GM23248 (cell line): ENCODE measurements at regions not wholly inside any gene's neighbourhood (a gene's known extent, or its start where the extent isn't known, plus 50 kb on each side); places are given as distances from the start of the nearest gene placed in this dataset.

Source experiments
- DNase-seq: peaks from one replicate; pipeline ENCODE4 v3.0.0-alpha.2; 2015
- H2AFZ ChIP-seq: fragments of 200-600 bp; sonication (generic); 2 replicates; pipeline ENCODE4 v1.6.1; 2016; ENCODE audit warnings: antibody characterized with exemption
- H3F3A ChIP-seq: fragments of 200-600 bp; sonication (generic); 2 replicates; pipeline ENCODE4 v1.6.1; 2016; ENCODE audit warnings: mild to moderate bottlenecking, antibody characterized with exemption, mixed run types; ENCODE audit not compliant: insufficient read depth
- H3K27ac ChIP-seq: fragments of 200-600 bp; sonication (generic); 2 replicates; pipeline ENCODE4 v1.5.1; 2016; ENCODE audit warnings: mild to moderate bottlenecking
- H3K27me3 ChIP-seq: fragments of 200-600 bp; sonication (generic); replicated peaks from 2 replicates; pipeline ENCODE4 v1.6.1; 2016; ENCODE audit warnings: mild to moderate bottlenecking; ENCODE audit not compliant: insufficient read depth
- H3K36me3 ChIP-seq: fragments of 200-600 bp; sonication (generic); 2 replicates; pipeline ENCODE4 v1.6.1; 2016; ENCODE audit warnings: low read depth, mild to moderate bottlenecking
- H3K4me1 ChIP-seq: fragments of 200-600 bp; sonication (generic); 2 replicates; pipeline ENCODE4 v1.6.1; 2016; ENCODE audit warnings: mild to moderate bottlenecking; ENCODE audit not compliant: insufficient read depth
- H3K4me2 ChIP-seq: fragments of 200-600 bp; sonication (generic); one replicate; pipeline ENCODE4 v1.6.1; 2016; ENCODE audit warnings: mild to moderate bottlenecking; ENCODE audit not compliant: unreplicated experiment
- H3K4me3 ChIP-seq: fragments of 200-600 bp; sonication (generic); 2 replicates; pipeline ENCODE4 v1.5.1; 2016; ENCODE audit warnings: mild to moderate bottlenecking
- H3K79me2 ChIP-seq: fragments of 200-600 bp; sonication (generic); 2 replicates; pipeline ENCODE4 v1.6.1; 2016; ENCODE audit warnings: mild to moderate bottlenecking; ENCODE audit not compliant: insufficient read depth
- H3K9ac ChIP-seq: fragments of 200-600 bp; sonication (generic); 2 replicates; pipeline ENCODE4 v1.6.1; 2016; ENCODE audit warnings: mild to moderate bottlenecking
- H3K9me2 ChIP-seq: fragments of 200-600 bp; sonication (generic); 2 replicates; pipeline ENCODE4 v1.6.1; 2016; ENCODE audit warnings: mixed run types, mild to moderate bottlenecking, moderate library complexity; ENCODE audit not compliant: insufficient read depth
- H3K9me3 ChIP-seq: fragments of 200-600 bp; sonication (generic); one replicate; pipeline ENCODE4 v1.6.1; 2017; ENCODE audit warnings: low read depth
- H4K20me1 ChIP-seq: fragments of 200-600 bp; sonication (generic); 2 replicates; pipeline ENCODE4 v1.6.0; 2016; ENCODE audit not compliant: insufficient read depth
- EZH2 ChIP-seq: fragments of 200-600 bp; sonication (generic); IDR thresholded peaks from 2 replicates; pipeline ENCODE4 v1.6.1; 2018; ENCODE audit warnings: antibody characterized with exemption, mild to moderate bottlenecking; ENCODE audit not compliant: insufficient read depth, poor library complexity, severe bottlenecking
- EZH2phosphoT487 ChIP-seq: fragments of 200-600 bp; sonication (generic); IDR thresholded peaks from 2 replicates; pipeline ENCODE4 v1.6.1; 2018; ENCODE audit warnings: antibody characterized with exemption, moderate library complexity, mild to moderate bottlenecking, low read depth; ENCODE audit not compliant: insufficient read depth
- WGBS, 2 experiments: methylation state at CpG; one replicate each; pipeline ENCODE4 v1.1.6; 2015 to 2017; ENCODE audit warnings: low lambda C conversion rate in 2 of 2, low coverage in 1 of 2; ENCODE audit errors: missing lambda C conversion rate in 2 of 2; 5-methylcytosine and 5-hydroxymethylcytosine counted together
- in situ Hi-C: fragments of 300-500 bp; cut with MboI; formaldehyde crosslinking; loops from 2 replicates; pipeline ENCODE4 v1.15.0; 2020

- Histone ChIP-seq H3K4me1 (no peaks in the 10 kb centered on the region), H3K4me3 (no peak overlapping the region), H3K9me2 (no peaks in the 10 kb centered on the region), H3K4me2 (no peak overlapping the region), H3K9ac (no peak overlapping the region), H3K79me2 (no peaks in the 10 kb centered on the region), H3K36me3 (no peaks in the 10 kb centered on the region), H2AFZ (no peak overlapping the region), H3K27me3 (no peaks in the 10 kb centered on the region; the same call in 1 of the 2 replicates), H3K9me3 (no peaks in the 10 kb centered on the region), H4K20me1 (no peaks in the 10 kb centered on the region), H3K27ac (no peak overlapping the region), H3F3A (no peaks in the 10 kb centered on the region)
- in situ Hi-C loops, result no loop called here
- WGBS, 2 experiments, result 95 to 100% methylated on average over 1 of the region's 1 CpG
- DNase-seq, result no peak
- TF ChIP-seq EZH2phosphoT487 (no peak), EZH2 (no peak)
Observed at GRCh38 chr13:99133230-99133629, 67.4 kb upstream of the UBAC2 start.

GRCh38 chr13:99133848-99134247 lies 66.8 kb upstream of the UBAC2 start:
- no peaks in the 10 kb centered on the region for H4K20me1 ChIP-seq
- in situ Hi-C loops, result no loop called here
- TF ChIP-seq EZH2phosphoT487 (no peak), EZH2 (no peak)
- H3K36me3 ChIP-seq, result no peaks in the 10 kb centered on the region
- no peaks in the 10 kb centered on the region; the same call in 1 of the 2 replicates for H3K27me3 ChIP-seq
- no peaks in the 10 kb centered on the region for H3F3A ChIP-seq
- H3K4me3 ChIP-seq, result no peak overlapping the region
- no peak overlapping the region for H3K4me2 ChIP-seq
- no peaks in the 10 kb centered on the region for H3K9me3 ChIP-seq
- H3K9ac ChIP-seq, result no peak overlapping the region
- no peaks in the 10 kb centered on the region for H3K4me1 ChIP-seq
- no peaks in the 10 kb centered on the region for H3K9me2 ChIP-seq
- H3K27ac ChIP-seq, result no peak overlapping the region
- WGBS, 2 experiments, result 60 to 74% methylated on average over 3 of the region's 3 CpGs
- H2AFZ ChIP-seq, result no peak overlapping the region
- H3K79me2 ChIP-seq, result no peaks in the 10 kb centered on the region
- DNase-seq, result no peak

GRCh38 chr13:99135591-99135990 lies 65.1 kb upstream of the UBAC2 start:
- no peaks in the 10 kb centered on the region for H3K9me2 ChIP-seq
- no peak for TF ChIP-seq EZH2
- no peak for TF ChIP-seq EZH2phosphoT487
- no peak overlapping the region for H3K27ac ChIP-seq
- H3K79me2 ChIP-seq, result no peaks in the 10 kb centered on the region
- H3K27me3 ChIP-seq, result no peaks in the 10 kb centered on the region; the same call in 1 of the 2 replicates
- H3K9ac ChIP-seq, result no peak overlapping the region
- no peaks in the 10 kb centered on the region for H3K4me1 ChIP-seq
- no peak for DNase-seq
- H3K9me3 ChIP-seq, result no peaks in the 10 kb centered on the region
- H4K20me1 ChIP-seq, result no peaks in the 10 kb centered on the region
- no peaks in the 10 kb centered on the region for H3K36me3 ChIP-seq
- H2AFZ ChIP-seq, result no peak overlapping the region
- in situ Hi-C loops, result no loop called here
- H3K4me2 ChIP-seq, result no peak overlapping the region
- no peak overlapping the region for H3K4me3 ChIP-seq
- WGBS, 2 experiments, result 72 to 78% methylated on average over 4 of the region's 4 CpGs
- H3F3A ChIP-seq, result no peaks in the 10 kb centered on the region

- 66% methylated on average over 8 of the region's 8 CpGs for WGBS, 2 experiments
- H3K4me1 ChIP-seq, result no peaks in the 10 kb centered on the region
- H3K9me3 ChIP-seq, result no peaks in the 10 kb centered on the region
- H3K4me3 ChIP-seq, result no peak overlapping the region
- no peaks in the 10 kb centered on the region for H3K36me3 ChIP-seq
- H3F3A ChIP-seq, result no peaks in the 10 kb centered on the region
- H2AFZ ChIP-seq, result no peak overlapping the region
- H3K79me2 ChIP-seq, result no peaks in the 10 kb centered on the region
- no peak overlapping the region for H3K4me2 ChIP-seq
- DNase-seq, result no peak
- no peak overlapping the region for H3K27ac ChIP-seq
- H4K20me1 ChIP-seq, result no peaks in the 10 kb centered on the region
- H3K27me3 ChIP-seq, result no peaks in the 10 kb centered on the region; the same call in 1 of the 2 replicates
- no peak for TF ChIP-seq EZH2
- TF ChIP-seq EZH2phosphoT487, result no peak
- H3K9me2 ChIP-seq, result no peaks in the 10 kb centered on the region
- H3K9ac ChIP-seq, result no peak overlapping the region
- in situ Hi-C loops, result no loop called here
Observed at GRCh38 chr13:99136427-99136954, 64.2 kb upstream of the UBAC2 start.

GRCh38 chr13:99140831-99141230 lies 59.8 kb upstream of the UBAC2 start:
- Histone ChIP-seq H3K9me3 (no peaks in the 10 kb centered on the region), H3F3A (no peaks in the 10 kb centered on the region), H3K9me2 (no peaks in the 10 kb centered on the region), H2AFZ (no peak overlapping the region), H3K4me1 (no peaks in the 10 kb centered on the region), H3K4me3 (no peak overlapping the region), H3K4me2 (no peak overlapping the region), H3K36me3 (no peaks in the 10 kb centered on the region), H3K27ac (no peak overlapping the region), H4K20me1 (no peaks in the 10 kb centered on the region), H3K79me2 (no peaks in the 10 kb centered on the region), H3K9ac (no peak overlapping the region), H3K27me3 (no peaks in the 10 kb centered on the region; the same call in 1 of the 2 replicates)
- no peak for DNase-seq
- in situ Hi-C loops, result no loop called here
- 81 to 85% methylated on average over 9 of the region's 9 CpGs for WGBS, 2 experiments
- TF ChIP-seq EZH2phosphoT487 (no peak), EZH2 (no peak)
